Activated CD4-positive, CD25-positive, alpha-beta regulatory T cell treated with anti-CD3 and anti-CD28 coated beads, Interleukin-2, amount 50 U/mL, for 72 hours (primary cell): ENCODE measurements at regions not wholly inside any gene's neighbourhood (a gene's known extent, or its start where the extent isn't known, plus 50 kb on each side); places are given as distances from the start of the nearest gene placed in this dataset.

Experiments
- DNase-seq: peaks from one replicate; pipeline ENCODE4 v3.0.0; 2021

DNA sequence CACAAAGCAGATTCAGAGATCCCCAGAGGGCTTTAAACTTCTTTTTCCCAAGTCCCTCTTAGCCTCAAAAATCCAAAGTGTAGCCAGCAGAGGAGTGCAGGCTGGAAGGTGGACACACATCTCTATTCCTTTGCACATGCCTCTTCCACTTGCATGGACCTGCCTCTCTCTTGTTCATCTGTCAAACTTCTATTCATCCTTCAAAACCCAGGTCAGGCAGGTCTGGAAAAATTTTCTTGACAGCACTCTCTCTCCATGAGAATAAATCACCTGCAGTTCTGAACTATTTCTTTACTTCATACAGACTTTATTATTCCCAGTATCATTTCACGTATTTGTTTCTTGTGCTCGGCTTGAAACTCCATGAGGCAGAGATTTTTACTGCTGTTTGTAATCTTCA lies 127.5 kb downstream of the SS18 start:
- no peak for DNase-seq

DNA sequence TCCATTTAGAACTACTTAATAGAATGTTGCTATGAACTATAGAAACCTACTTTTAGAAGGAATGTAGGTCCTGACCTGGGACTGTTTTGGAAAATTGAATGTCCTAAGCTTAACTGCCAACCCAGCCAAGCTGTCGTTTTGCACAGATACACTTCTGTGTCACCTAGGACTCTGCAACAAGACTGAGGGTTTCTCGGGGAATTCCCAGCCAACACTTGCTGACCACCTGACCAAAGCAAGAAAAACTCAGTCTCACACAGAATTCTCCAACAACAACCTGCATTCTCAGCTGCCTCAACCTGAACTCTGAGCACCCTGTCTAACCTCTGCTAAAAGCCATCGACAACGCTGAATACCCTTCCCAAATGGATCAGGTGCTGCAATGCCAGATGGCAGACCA lies 128.2 kb downstream of the SS18 start:
- no peak for DNase-seq

DNA sequence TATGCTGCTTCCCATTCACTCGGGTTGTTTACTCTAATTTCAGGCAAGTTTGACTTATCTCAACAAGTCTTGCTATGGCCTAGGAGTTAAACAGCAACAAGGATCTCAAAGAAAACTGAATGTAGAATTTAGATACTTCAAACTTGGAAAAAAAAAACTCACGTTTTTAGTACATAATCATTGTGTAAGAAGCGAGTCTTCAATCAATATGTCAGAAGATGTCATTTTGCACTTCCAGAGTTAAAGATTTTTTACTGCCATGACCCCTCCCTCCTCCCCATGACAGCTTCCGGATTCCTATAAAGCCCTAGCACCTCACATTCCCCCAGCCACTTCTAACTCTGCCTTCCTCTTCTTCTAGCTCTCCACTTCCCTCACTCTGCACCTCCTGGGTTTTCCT lies 133.4 kb downstream of the SS18 start:
- no peak for DNase-seq

DNA sequence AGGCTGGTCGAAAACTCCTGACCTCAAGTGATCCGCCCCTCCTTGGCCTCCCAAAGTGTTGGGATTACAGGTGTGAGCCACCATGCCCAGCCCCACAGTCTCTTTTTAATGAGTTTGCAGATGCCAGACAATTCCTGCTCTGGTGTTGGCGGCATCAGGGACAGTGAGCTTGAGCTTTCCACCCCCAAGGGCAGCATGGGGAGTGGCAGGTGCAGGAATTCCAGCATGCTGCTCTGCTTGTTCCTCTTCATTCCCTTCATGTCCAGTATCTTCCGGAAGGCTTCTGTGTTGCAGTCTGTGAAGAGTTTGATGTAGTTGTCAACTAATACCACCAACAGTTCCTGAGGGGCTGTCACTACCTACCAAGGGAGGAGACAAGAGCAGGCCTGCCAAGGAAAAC lies 137.3 kb downstream of the SS18 start:
- no peak for DNase-seq

DNA sequence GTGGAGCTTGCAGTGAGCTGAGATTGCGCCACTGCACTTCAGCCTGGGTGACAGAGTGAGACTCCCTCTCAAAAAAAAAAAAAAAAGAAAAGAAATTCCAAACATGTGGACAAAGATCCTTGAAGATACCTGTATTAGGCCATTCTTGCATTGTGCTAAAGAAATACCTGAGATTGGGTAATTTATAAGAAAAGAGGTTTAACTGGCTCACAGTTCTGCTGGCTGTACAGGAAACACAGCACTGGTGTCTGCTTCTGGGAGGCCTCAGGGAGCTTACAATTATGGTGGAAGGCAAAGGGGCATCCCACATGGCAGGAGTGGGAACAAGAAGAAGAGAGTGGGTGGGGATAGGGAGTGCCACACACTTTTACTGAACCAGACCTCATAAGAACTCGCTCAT lies 140.1 kb downstream of the SS18 start:
- no peak for DNase-seq

DNA sequence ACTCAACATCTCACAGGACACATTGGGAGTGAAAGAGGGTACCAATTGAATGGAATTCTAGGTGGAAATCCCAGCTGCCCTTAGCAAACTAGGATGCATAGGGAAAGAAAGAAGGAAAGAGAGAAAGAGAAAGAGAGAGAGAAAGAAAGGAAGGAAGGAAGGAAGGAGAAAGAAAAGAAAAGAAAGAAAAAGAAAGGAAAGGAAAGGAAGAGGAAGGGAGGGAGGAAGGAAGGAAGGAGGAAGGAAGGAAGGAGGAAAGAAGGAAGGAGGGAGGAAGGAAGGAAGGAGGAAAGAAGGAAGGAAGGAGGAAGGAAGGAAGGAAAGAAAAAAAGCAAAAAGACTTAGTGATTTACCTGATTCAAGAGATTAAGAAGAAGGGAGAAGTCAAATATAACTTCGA lies 143.9 kb downstream of the SS18 start:
- no peak for DNase-seq

DNA sequence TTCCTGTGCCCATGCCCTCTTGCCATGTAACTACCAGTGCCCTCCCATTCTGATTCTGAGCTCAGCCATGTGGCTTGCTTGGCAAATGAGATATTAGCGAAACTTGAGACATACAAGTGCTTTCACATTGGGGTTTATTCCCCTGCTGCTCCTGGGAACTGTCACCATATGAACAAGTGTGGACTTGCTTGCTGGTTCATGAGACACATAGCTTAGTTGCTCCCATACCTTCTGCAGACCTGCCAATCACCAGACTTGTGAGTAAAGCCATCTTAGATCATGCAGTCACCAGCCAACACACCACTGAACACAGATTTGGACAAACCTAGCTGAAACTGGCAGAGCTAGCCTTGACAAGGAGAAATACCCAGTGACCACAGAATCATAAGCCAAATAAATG lies 155.1 kb downstream of the SS18 start:
- DNase-seq: no peak

DNA sequence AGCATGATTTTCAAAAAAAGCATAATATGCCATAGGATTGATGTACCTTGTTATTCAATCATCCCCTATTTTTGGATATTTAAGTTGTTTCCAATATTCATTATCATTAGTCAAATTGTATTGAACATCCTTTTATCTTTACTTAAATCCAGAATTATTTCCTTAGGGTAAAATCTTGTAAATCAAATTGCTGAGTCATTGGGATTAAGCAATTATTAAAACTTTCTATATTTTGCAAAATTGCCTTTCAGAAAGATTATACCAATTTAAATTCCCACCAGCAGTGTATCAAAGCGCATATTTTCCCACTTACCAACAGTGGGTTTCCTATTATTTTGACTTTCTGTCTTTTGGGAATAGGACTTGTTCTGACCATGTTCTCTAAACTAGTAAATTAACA lies 159.3 kb downstream of the SS18 start:
- no peak for DNase-seq

DNA sequence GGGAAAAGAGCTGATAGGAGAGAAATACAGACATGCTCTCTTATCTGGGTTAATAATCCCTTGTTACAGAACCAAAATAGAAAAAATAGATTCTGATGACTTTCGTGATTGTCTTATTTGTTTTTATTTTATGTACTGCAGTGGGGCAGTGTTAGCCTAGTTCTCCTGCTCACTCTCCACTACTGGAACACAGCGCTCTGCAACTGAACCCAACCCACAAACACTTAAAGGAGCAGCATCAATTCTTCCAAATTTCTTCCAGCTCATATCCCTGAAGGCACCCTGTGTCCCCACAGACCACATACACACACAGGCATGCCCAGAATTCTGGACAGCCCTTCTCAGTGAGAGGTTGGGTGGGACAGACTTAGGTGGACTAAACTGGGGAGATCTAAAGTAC lies 160.6 kb downstream of the SS18 start:
- no peak for DNase-seq

DNA sequence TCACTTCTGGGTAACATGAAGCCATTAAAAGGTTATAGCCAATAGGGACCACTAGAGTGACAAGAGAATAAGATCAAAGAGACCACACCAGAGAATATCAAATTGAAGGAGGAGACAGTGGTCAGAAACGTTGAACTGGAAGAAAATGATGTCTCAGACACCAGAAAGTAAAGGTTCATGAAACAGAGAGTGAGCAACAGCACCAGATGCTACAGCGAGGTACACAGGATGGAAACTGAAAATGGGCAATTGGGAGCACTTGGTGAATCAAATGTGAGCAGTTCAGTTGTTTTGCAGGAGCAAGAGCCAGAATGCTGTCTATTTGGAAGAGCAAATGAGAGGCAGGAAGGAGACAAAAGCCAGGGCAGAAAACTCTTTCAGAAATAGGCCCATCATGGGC lies 162.6 kb downstream of the SS18 start:
- no peak for DNase-seq

DNA sequence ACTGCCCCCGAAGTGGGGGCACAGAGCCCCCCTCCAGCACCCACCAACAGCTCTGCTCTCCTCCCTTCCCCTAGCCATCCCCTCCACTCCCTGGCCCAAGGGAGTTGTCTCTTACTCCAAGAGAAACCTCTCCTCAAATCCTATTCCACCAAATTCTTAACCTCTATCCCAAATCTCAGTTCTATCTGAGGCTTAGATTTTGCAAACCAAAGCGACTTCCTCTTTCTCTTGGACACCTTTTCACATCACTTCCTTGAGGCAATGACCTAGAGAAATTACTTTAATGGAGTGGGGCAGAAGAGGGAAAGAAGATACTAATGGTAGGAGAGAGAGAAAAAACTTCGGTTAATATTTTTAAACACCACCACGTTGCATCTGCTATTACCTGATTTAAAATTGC lies 167.2 kb downstream of the SS18 start:
- no peak for DNase-seq

DNA sequence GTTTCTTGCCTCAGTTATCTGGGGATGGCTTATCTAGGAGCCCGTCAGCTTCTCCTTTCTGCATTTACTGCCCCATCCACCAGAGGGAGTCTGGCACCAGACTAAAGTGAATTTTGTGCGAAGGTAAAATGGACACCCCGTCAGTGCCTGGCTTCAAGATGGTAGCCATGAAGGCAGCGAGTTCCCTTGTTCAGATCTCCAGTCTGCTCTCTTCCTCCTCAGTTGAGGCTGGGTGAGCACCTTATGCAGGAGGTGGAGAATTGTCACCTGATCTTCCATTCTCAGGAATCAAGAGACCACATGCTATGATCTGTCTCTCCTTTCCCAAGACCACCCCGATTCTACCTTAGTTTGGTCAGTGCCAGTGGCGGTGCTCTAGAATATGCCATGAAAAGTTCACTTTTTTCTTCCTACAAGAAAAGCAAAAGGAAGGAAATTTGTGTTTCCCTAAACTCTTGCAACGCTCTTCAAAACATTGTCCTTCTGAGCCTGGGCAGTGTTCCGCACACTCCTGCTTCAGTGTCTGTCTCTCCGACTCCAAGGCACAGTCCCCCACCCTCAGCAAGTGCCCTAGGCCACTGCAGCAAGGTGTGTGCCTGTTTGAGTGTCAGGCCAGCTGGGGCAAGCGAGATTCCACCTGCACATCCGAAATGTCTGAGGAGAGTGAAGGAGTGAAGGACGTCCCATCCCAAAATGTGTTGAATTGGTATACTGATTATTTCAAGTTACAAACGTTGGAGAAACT lies 168.6 kb downstream of the SS18 start:
- DNase-seq: peak; percentile 32

DNA sequence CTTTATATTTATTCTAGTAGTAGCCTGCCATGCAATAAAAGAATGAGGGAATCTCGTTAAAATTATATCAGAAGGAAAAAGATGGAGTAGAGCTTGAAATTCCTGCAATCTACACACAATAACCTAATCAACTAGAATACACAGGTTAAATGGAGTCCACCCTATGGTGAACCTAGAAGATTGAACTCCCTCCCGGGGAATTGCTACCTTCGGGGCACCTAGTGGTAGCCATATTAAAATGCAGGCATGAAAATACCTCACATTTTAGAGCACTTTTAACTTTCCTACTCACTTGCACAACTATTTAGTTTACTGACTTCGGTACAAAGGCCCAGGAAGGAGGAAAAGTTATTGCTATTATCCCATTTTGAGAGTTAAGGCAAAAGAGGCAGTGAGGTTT lies 174.5 kb downstream of the SS18 start:
- DNase-seq: no peak

DNA sequence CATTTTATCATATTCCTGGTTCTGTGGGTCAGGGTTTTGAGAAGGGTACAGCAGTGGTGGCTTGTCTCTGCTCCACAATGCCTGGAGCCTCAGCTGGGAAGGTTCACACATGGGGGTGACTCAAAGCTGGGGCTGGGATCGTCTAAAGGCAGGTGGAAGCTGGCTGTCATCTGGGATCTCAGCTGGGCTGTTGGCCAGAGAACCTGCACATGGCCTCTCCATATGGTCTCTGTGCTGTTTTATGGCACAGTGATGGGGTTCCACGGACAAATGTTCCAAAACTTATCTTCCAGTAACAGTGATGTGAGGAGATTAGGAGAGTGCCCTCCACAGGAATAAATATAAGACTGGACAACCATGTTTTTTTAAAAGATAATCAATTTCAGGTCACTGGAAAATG lies 191.4 kb downstream of the SS18 start:
- no peak for DNase-seq

DNA sequence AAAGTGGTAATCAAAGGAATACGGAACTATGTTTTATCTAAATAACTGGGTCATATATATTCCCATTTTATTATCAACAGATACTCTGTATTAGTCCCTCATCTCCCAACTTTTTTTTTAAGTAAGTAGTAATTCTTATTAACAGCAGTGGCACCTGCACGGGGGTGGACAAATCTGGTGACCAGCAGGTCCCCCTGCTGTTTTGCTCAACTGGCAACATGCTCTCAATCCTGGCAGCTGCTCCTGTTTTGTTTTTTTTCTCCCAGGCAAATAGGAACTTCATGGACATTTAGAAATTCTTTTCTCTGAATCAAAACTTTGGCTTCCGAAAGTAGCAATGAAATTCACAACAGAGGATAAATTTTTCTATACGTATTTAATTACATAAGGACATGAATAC lies 193.5 kb downstream of the SS18 start:
- no peak for DNase-seq

DNA sequence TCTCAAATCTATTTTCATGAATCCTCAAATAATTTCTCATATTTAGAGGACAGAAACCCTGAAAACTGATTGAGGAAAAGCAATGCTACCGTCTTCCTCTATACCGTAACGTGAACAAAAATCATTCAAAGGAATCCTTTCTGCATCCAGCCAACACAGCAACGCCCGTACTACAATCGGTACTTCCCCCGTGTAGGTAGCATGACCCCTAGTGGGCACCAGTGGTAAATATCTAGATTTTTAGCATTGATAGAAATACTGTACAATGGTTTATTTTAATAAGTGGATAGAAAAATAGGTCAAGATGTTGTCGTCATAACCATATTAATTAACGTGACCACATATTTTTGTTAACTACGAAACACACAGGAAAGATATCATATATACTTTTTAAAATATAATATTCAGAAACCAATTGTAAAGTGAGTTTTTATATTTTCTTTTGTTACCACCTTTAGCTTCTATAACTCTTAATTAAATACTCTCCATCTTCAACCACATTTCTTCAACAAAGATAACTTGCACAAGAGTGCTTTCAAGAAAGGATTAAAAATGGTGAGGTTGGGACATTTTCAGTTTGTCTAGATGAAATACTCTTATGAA lies 194.1 kb downstream of the SS18 start:
- no peak for DNase-seq

DNA sequence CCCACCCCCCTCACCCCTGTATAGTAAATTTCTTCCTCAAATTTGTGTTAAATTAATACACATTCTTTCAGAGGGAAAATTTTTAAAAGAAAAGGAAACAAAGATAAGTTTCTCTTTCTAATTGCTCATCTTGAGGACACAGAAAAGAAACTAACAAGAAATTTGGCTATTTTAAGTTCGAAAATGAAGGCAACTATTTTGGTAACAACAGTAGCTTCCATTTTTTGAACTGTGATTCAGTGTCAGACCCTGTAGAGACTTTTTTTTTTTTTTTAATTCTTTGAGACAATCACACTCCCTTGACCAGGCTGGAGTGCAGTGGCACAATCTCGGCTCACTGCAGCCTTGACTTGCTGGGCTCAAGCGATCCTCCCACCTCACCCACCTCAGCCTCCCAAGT lies 194.9 kb downstream of the SS18 start:
- DNase-seq: no peak

DNA sequence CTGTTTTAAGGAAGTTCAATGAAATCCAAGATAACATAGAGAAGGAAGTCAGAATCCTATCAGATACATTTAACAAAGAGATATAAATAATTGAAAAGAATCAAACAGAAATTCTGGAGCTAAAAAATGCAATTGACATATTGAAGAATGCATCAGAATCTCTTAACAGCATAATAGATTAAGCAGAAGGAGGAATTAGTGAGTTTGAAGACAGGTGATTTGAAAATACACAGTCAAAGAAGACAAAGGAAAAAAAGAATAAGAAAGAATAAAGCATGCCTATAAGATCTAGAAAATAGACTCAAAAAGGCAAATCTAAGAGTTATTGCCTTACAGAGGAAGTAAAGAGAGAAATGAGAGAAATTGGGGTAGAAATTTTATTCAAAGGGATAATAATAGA lies 204.1 kb downstream of the SS18 start:
- DNase-seq: no peak

DNA sequence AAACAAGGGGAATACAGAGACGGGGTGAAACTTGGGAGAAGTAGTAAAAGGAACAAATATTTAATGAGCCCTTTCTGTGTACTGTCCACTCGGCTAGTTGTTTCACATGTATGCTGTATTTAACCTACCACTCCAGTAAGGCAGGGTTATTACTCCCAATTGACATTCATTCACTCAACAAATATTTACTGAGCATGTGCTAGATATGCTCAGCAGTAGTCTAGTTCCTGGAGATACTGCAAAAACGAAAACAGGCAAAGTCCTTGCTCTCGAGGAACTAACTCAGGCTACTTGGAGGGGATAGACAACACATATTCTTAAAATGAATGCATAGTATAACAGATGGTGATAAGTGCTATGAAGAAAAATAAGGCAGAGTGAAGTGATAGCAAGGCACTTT lies 207.3 kb downstream of the SS18 start:
- no peak for DNase-seq

DNA sequence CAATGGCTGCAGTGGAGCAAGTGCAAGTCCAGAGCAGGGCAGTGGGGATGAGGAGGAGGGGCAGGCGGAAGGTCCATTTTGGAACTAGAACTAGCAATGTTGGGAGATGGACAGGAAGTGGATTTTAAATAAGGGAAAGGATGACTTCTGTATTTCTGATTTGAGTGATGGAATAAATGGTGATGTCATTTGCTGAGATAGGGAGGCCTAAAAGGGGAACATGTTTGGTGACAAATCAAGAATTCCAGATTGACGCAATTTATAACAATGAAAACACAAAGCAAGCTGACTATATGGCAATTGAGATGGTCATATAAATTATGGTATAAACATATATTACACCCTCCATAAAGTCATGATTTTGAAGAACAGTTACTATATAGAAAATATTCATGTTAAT lies 209.3 kb downstream of the SS18 start:
- DNase-seq: no peak

DNA sequence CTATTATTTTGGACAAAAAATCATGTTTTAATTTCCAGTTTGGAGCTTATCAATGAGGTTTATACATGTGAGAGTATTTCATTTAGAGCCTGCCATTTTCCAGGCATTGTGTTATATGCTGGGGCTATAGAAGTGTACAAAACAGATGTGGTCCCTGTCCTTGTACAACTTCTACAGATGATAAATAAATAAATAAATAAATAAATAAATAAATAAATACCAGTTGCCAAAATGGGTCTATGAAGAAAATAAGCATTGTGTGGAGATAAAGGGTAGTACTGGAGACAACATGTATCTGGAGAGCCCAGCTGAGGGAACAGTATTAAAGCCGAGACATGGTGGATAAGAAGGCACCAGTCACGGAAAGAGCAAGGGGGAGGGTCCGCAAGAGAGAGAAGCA lies 210.0 kb downstream of the SS18 start:
- no peak for DNase-seq

DNA sequence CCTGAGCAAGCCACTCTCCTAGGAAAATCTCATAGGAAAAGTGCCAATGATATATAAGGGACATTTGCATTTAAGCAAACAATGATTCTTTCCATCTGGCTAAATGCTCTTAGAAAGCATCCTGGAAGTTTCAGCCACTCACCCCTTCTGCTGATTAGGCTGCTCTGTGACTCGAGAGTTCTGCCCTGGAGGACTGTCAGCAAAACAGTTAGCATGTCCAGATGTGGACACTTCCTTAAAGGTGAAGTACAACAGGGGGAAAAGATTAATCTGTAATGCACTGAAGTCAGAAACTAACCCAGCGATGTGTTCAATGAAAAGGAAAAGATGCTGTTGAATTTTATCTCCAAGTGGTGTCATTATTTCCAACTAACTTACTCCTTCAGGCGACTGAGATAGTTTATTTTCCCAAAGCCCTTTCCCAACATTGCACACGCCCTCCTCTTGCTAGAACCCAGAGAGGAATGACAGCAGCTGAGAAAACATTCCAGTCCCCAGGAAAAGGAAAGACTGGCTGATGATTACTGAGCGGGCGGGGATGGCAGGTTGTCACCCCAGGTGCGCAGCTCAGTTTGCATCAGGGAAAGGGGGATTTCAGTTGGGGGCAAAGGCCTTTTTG lies 214.0 kb downstream of the SS18 start:
- DNase-seq: no peak

DNA sequence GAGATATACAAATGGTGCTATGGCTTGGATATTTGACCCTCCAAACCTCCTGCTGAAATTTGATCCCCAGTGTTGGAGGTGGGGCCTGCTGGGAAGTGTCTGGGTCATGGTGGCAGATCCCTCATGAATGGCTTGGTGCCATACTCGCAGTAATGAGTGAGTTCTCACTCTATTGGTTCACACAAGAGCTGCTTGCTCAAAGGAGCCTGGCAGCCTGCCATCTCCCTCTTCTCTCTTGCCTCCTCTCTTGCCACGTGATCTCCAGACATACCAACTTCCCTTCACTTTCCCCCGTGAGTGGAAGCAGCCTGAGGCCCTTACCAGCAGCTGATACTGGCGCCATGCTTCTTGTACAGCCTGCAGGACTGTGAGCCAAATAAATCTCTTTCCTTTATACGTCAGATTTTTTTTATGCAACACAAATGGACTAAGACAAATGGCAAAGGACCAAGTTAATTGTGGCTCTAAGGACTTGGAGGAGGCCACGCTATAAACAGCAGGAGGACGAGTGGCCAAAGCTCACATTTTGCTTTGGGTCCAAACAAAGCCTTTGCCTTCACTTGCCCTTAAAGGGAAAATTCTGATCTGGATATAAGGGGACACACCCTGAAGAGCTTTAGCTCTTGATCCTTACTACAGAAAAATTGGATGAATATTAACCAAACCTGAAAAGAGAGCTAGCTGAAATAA lies 214.7 kb downstream of the SS18 start:
- no peak for DNase-seq

DNA sequence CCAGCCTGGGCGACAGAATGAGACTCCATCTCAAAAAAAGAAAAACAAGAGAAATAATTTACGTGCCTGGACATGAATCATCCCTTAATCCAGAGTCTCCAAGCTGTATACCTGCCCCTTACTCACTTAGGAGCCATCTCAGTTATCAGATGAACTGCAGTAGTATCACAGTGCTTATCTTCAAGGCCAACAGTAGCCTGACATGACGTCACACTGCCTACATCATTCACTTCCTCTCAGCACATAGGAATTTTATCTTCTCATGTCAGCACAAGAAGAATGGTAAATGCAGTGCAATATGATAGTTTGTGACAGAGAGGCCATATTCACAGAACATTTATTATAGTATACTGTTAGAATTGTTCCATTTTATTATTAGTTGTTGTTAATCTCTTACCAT lies 216.6 kb downstream of the SS18 start:
- DNase-seq: no peak
